Coronary artery (tissue), 2 donors: ENCODE measurements at regions not wholly inside any gene's neighbourhood (a gene's known extent, or its start where the extent isn't known, plus 50 kb on each side); places are given as distances from the start of the nearest gene placed in this dataset.
A peak's percentile ranks its signal among the peaks of the same experiment; 100 is the strongest.

Source experiments
- DNase-seq: peaks from one replicate; pipeline ENCODE4 v3.0.0-alpha.2; 2017; ENCODE audit warnings: low spot score
- H3K27ac ChIP-seq, 2 donors: fragments of 200-600 bp; sonication (generic); one replicate each; pipeline ENCODE4 v1.5.1; 2016 to 2019
- H3K4me3 ChIP-seq: fragments of 200-600 bp; sonication (generic); 2 replicates; pipeline ENCODE4 v1.5.1; 2016; ENCODE audit warnings: mild to moderate bottlenecking, moderate library complexity
- CTCF ChIP-seq: fragments of 200-600 bp; sonication (generic); IDR thresholded peaks from one replicate; pipeline ENCODE4 v1.5.1; 2019; ENCODE audit warnings: antibody characterized with exemption

GRCh38 chr20:18991012-18991411, 177.4 kb downstream of the SCP2D1 start:
- Histone ChIP-seq H3K4me3 (no peak overlapping the region), H3K27ac (peak overlapping the region in 1 of 2 donors; percentile 63)
- peak; percentile 47 for DNase-seq
- no peak for TF ChIP-seq CTCF

- no peak for TF ChIP-seq CTCF
- no peak for DNase-seq
- no peak overlapping the region for H3K4me3 ChIP-seq
- H3K27ac ChIP-seq, result no peak overlapping the region
Measured at GRCh38 chr20:18992418-18992817, 178.8 kb downstream of the SCP2D1 start.

GRCh38 chr20:18995455-18995854, 181.9 kb downstream of the SCP2D1 start:
- no peak overlapping the region for H3K4me3 ChIP-seq
- no peak overlapping the region for H3K27ac ChIP-seq
- DNase-seq, result peak; percentile 16
- TF ChIP-seq CTCF, result no peak

GRCh38 chr20:18999086-18999485, 185.5 kb downstream of the SCP2D1 start:
- no peak overlapping the region for H3K27ac ChIP-seq
- H3K4me3 ChIP-seq, result no peak overlapping the region
- no peak for TF ChIP-seq CTCF
- DNase-seq, result no peak

- no peak overlapping the region for H3K4me3 ChIP-seq
- DNase-seq, result no peak
- no peak overlapping the region for H3K27ac ChIP-seq
- TF ChIP-seq CTCF, result no peak
Measured at GRCh38 chr20:19000078-19000477, 186.5 kb downstream of the SCP2D1 start.

GRCh38 chr20:19001177-19001576, 187.6 kb downstream of the SCP2D1 start:
- no peak overlapping the region for H3K4me3 ChIP-seq
- no peak for DNase-seq
- no peak for TF ChIP-seq CTCF
- no peak overlapping the region for H3K27ac ChIP-seq

GRCh38 chr20:19003366-19004336, 190.1 kb downstream of the SCP2D1 start:
- TF ChIP-seq CTCF, result no peak
- DNase-seq, result no peak
- no peak overlapping the region for H3K4me3 ChIP-seq
- no peak overlapping the region for H3K27ac ChIP-seq
